Lung (tissue), 11 donors: ENCODE measurements at regions not wholly inside any gene's neighbourhood (a gene's known extent, or its start where the extent isn't known, plus 50 kb on each side); places are given as distances from the start of the nearest gene placed in this dataset.

Experiments
- ATAC-seq: fragments of 200-7000 bp; cut with Tn5 transposase; one replicate; pipeline ENCODE4 v1.9.1; 2020; ENCODE audit warnings: moderate number of reproducible peaks; ENCODE audit not compliant: insufficient read depth, low FRiP score
- DNase-seq, 3 donors: peaks; one replicate each; pipeline ENCODE4 v3.0.0-alpha.2; 2013 to 2017
- H3K27ac ChIP-seq, 2 donors: one replicate each; pipeline ENCODE4 v1.5.1; 2013; ENCODE audit warnings: mild to moderate bottlenecking in 2 of 2, moderate library complexity in 2 of 2, control low read depth in 1 of 2, inconsistent platforms in 1 of 2, low read depth in 1 of 2, low read length in 1 of 2
- H3K27me3 ChIP-seq, 3 donors: one replicate each; pipeline ENCODE4 v1.5.1; 2013; ENCODE audit warnings: low read length in 2 of 3; ENCODE audit not compliant: control insufficient read depth in 3 of 3, insufficient read depth in 3 of 3
- H3K36me3 ChIP-seq, 4 donors: one replicate each; pipeline ENCODE4 v1.5.1; 2013; ENCODE audit warnings: low read length in 4 of 4, mild to moderate bottlenecking in 1 of 4, moderate library complexity in 1 of 4; ENCODE audit not compliant: control insufficient read depth in 4 of 4, insufficient read depth in 4 of 4
- H3K4me1 ChIP-seq, 5 donors: one replicate each; pipeline ENCODE4 v1.5.1; 2013; ENCODE audit warnings: low read length in 5 of 5, mild to moderate bottlenecking in 2 of 5, moderate library complexity in 1 of 5; ENCODE audit not compliant: control insufficient read depth in 5 of 5, insufficient read depth in 5 of 5
- H3K4me3 ChIP-seq: one replicate; pipeline ENCODE4 v1.5.1; 2013; ENCODE audit warnings: mild to moderate bottlenecking, control low read depth, moderate library complexity
- H3K9ac ChIP-seq, 2 donors: one replicate each; pipeline ENCODE4 v1.5.1; 2013; ENCODE audit warnings: low read length in 2 of 2, control low read depth in 1 of 2; ENCODE audit not compliant: insufficient read depth in 1 of 2
- H3K9me3 ChIP-seq, 4 donors: one replicate each; pipeline ENCODE4 v1.5.1; 2013; ENCODE audit warnings: low read length in 3 of 4, mild to moderate bottlenecking in 1 of 4, moderate library complexity in 1 of 4; ENCODE audit not compliant: control insufficient read depth in 4 of 4, insufficient read depth in 3 of 4
- CTCF ChIP-seq: IDR thresholded peaks from 2 replicates; pipeline ENCODE4 v1.5.1; 2012; ENCODE audit warnings: mild to moderate bottlenecking; ENCODE audit errors: control extremely low read depth, extremely low read depth
- WGBS, 2 donors: extraction: QIAGEN DNeasy Blood & Tissue Kit; methylation state at CpG; one replicate each; pipeline ENCODE4 v1.1.7; 2013; 5-methylcytosine and 5-hydroxymethylcytosine counted together
- donor health status: control.
- donor health status: control.
- donor health status: Bipolar disorder and iron deficiency.
- donor health status: healthy.
- donor health status: DM: yes; HTN: yes; CAD: no.

DNA sequence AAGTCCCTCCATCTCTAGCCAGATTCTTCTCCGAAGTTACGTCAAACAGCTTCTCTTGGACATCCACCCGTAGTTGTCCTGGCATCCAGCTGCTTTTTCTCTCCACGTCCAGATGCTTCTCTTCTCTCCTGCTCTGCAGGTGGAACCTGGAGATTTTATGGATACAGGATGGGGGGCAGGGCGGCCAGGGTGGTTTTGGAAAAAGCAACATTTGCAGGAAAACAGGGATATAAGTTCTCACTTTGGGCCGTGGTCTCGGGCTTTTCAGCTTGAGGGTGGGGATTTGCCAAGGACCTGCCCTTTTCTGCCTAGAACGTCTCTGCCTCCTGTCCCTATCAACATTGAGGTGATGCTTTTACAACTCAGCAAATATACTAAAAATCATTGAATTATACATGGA lies 1941.6 kb upstream of the C9orf72 start:
- Histone ChIP-seq H3K27ac (no peak overlapping the region), H3K9ac (no peak overlapping the region), H3K27me3 (no peaks in the 10 kb centered on the region), H3K36me3 (no peaks in the 10 kb centered on the region), H3K9me3 (no peaks in the 10 kb centered on the region), H3K4me1 (no peaks in the 10 kb centered on the region), H3K4me3 (no peak overlapping the region)
- TF ChIP-seq CTCF: no peak
- ATAC-seq (no peak), DNase-seq (no peak)
- 77 to 81% methylated on average over 8 of the region's 8 CpGs for WGBS, 2 donors

DNA sequence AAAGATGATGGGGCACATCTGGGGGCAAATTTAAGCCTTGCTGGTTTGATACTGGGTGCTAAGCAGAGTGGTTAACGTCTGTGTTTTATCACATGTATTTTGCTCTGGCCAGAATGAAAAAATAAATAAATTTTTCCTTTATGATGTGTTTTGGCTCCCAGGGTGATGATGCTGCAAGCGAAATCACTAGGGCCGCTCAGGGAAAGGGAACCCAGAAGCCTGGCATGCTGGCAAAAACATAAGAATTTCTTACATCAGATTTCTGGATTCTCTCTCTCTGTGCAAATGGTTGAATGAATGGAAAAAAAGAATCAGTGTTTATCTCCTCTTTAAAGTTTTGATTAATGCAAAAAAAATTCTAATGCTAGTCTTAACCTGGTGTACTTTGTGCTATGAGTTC lies 1975.2 kb upstream of the C9orf72 start:
- Histone ChIP-seq H3K9ac (no peak overlapping the region), H3K9me3 (no peaks in the 10 kb centered on the region), H3K4me3 (no peak overlapping the region), H3K4me1 (no peaks in the 10 kb centered on the region), H3K36me3 (no peaks in the 10 kb centered on the region), H3K27ac (no peak overlapping the region), H3K27me3 (no peaks in the 10 kb centered on the region)
- no peak for TF ChIP-seq CTCF
- DNase-seq (no peak), ATAC-seq (no peak)
- 78 to 80% methylated on average over 3 of the region's 3 CpGs for WGBS, 2 donors

GRCh38 chr9:29555502-29555901 lies 1982.2 kb upstream of the C9orf72 start:
- no peaks in the 10 kb centered on the region for H3K4me1 ChIP-seq
- H3K9ac ChIP-seq: no peak overlapping the region
- DNase-seq (no peak), ATAC-seq (no peak)
- H3K27me3 ChIP-seq: no peaks in the 10 kb centered on the region
- peaks cover 0 to 2% (median 0%) of the 10 kb centered on the region in 4 donors for H3K9me3 ChIP-seq
- H3K27ac ChIP-seq: no peak overlapping the region
- no peak overlapping the region for H3K4me3 ChIP-seq
- no peaks in the 10 kb centered on the region for H3K36me3 ChIP-seq
- no peak for TF ChIP-seq CTCF

- no peak for TF ChIP-seq CTCF
- Histone ChIP-seq H3K9me3 (peaks cover 0 to 2% (median 0%) of the 10 kb centered on the region in 4 donors), H3K4me1 (no peaks in the 10 kb centered on the region), H3K36me3 (no peaks in the 10 kb centered on the region), H3K27ac (no peak overlapping the region), H3K4me3 (no peak overlapping the region), H3K9ac (no peak overlapping the region), H3K27me3 (no peaks in the 10 kb centered on the region)
- 50 to 55% methylated on average over 3 of the region's 3 CpGs for WGBS, 2 donors
- ATAC-seq (no peak), DNase-seq (no peak)
Measured at GRCh38 chr9:29556317-29556716, 1983.0 kb upstream of the C9orf72 start.
